Astrocyte of the spinal cord (primary cell): ENCODE measurements at regions not wholly inside any gene's neighbourhood (a gene's known extent, or its start where the extent isn't known, plus 50 kb on each side); places are given as distances from the start of the nearest gene placed in this dataset.
A peak's percentile ranks its signal among the peaks of the same experiment; 100 is the strongest.

Experiments used
- DNase-seq: peaks from one replicate; pipeline ENCODE4 v3.0.0; 2011; ENCODE audit warnings: low read depth, low spot score
- H3K4me3 ChIP-seq: 2 replicates; pipeline ENCODE4 v1.5.1; 2011; ENCODE audit warnings: low read depth, mild to moderate bottlenecking, low read length, moderate library complexity
- CTCF ChIP-seq: IDR thresholded peaks from 2 replicates; pipeline ENCODE4 v1.5.1; 2012; ENCODE audit warnings: low read depth, mild to moderate bottlenecking, low read length, inconsistent platforms
- in situ Hi-C: cut with HindIII; loops from 2 replicates; pipeline ENCODE4 v1.10.0; 2017; ENCODE audit warnings: low sequenced_read_pairs

GRCh38 chr11:70544067-70544773, 145.9 kb downstream of the CTTN start:
- TF ChIP-seq CTCF = no peak
- DNase-seq = no peak
- in situ Hi-C loops = no loop called here
- H3K4me3 ChIP-seq = no peak overlapping the region

DNA sequence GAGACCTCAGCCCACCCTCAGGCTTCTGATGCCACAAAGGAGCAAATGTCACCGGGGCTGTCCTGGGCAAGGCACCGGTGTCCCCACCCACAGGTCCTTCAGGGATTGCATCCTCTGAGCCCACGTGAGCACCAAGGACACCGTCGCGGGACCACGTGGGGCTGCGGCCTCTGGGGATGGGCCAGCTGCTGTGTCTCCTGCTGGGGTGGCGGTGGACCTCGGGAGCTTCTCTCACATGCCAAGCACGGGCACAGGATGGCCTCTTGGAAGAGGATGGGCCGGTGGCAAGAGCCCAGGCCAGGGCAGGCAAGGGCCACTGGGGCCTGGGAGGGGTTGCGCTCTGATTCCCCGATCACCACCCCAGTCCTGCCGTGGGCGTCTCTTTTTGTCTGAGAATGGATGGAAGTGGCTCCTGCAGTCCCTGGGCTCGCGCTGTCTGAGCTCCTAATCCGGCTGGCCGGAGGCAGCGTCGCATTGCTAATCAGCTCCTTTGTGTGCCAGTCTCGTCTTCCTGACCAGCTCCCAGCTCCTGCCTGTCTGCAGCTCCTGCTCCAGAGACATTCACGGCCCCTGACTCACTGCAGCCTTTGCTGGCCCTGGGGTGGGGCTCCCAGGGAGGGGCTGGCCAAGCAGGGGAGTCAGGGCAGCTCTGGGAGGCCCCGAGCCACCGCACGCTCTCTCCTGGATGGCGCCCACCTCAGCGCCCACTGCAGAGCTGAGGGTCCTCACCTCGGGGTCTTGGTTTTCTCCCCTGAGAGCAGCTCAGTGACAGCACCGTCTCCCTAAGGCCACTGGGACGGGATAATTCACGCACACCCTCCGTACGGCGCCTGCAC, 146.7 kb downstream of the CTTN start:
- DNase-seq = peak; percentile 31
- no peak for TF ChIP-seq CTCF
- H3K4me3 ChIP-seq = no peak overlapping the region
- in situ Hi-C loops = no loop called here

DNA sequence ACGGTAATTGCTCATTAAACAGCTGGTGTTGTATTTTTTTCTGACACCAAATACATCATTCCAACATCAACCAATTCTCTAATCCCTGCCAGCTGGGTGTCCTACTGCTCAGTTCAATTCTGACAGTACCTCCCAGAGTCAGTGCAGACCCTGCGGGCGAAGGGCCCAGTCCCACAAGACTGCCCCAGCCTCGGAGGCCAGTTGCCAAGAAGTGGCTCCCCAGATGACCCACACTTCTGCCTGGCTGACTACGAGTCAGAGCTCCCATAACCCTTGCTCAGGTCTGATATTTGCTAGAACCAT, 147.2 kb downstream of the CTTN start:
- TF ChIP-seq CTCF = no peak
- no peak overlapping the region for H3K4me3 ChIP-seq
- no peak for DNase-seq
- in situ Hi-C loops = no loop called here

DNA sequence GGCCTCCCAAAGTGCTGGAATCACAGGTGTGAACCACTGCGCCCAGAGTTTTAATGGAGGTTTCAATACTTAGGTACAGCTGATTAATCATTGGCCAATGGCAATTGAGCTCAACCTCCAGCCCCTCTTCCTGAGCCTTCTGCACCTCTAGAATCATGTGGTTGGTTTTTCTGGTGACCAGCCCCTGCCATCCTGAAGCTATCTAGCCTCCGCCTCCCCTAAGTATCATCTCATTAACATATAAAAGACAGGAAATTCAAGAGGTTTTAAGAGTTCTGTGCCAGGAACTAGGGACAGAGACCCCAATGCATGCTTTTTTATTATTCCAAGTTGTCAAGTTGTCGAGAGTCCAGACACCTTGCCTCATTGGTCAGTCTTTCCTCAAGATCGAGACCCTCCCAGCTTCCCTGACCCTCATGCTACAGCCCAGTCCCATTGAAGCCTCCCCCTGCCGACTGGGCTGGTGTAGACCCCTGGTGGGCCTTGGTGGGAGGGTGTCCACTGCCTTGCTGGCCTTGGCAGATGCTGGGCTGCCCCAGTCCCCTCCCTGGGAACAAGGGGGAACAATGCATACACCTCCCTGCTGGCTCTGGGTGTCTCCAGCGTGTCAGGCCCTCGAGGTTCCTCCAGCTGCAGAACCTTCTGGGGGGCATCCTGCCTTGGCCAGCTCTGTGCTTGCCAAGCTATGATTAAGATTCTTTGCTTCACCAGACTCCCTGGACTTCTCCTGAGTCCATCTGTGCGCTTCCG, 148.0 kb downstream of the CTTN start:
- no peak for TF ChIP-seq CTCF
- H3K4me3 ChIP-seq = no peak overlapping the region
- no peak for DNase-seq
- in situ Hi-C loops = no loop called here

- DNase-seq = no peak
- in situ Hi-C loops = no loop called here
- no peak overlapping the region for H3K4me3 ChIP-seq
- no peak for TF ChIP-seq CTCF
Observed at GRCh38 chr11:70547386-70547785, 149.1 kb downstream of the CTTN start.

DNA sequence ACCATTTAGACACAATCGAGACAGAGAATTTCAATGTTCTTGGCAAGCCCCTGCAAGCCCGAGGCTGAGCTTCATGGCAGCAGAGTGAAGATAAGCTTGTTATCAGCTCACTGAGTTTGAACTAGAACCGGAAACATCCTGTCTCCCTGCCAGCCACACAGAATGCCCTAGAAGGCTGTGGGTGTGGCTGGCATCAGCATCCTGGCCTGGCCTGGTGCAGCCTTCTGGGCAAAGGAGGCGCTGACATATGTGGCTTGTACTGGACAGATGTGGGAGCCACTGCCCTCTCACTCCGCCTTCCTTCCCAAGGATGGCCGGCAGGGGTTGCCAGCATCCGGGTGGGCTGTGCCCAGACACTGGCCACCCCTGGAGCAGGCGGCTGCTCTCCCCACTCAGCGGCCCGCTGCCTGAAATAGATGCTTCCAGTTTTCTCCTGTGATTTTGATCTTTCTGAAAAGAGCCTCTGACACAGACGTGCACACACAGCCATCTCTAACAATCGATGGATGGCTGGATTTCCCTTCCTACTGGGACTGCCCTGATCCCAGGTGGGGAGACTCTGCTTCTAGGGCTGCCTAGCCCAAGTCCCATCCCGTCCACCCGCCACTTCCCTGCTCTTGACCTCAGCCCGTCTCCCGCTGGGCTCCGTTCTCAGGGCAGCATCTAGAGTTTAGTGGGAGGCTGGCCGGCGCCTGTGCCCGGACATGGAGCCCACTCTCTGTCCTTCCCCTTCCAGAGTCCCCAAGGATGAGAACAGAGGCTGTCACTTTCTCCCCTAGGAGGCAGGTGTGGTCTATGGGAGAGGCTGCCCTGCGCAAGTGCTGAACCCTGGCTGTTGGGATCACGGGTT, 149.7 kb downstream of the CTTN start:
- DNase-seq = no peak
- no peak overlapping the region for H3K4me3 ChIP-seq
- TF ChIP-seq CTCF = no peak
- in situ Hi-C loops = no loop called here
